ENCODE measurements at regions not wholly inside any gene's neighbourhood (a gene's known extent, or its start where the extent isn't known, plus 50 kb on each side); places are given as distances from the start of the nearest gene placed in this dataset.

DNA sequence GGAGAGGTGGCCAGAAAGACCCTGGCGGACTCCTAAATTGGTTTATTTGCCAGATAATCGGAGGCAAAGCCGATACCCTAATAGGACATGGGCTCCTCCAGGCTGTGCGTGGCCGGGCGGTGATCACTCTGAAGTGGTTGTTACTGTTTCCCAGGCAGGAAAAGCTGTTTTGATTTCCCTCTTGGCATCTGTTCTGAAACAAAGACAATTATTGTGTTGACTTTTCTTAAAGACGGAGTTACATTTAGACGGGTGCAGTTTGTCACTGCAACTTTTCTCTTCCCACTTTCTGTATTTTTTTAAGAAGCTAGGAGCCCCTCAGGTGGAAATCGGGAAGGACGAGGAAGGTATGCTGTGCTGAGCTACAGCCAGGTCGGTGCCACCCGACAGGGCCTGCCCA is 1288.4 kb downstream of the BRD1 start:
- TF ChIP-seq CTCF (IDR thresholded peaks at IDR 0.05) (no peak), EZH2 (IDR thresholded peaks at IDR 0.05; ENCODE audit: borderline replicate concordance, insufficient read depth, low read depth, low read length, poor library complexity, severe bottlenecking) (no peak)
